ENCODE measurements at regions not wholly inside any gene's neighbourhood (a gene's known extent, or its start where the extent isn't known, plus 50 kb on each side); places are given as distances from the start of the nearest gene placed in this dataset.

DNA sequence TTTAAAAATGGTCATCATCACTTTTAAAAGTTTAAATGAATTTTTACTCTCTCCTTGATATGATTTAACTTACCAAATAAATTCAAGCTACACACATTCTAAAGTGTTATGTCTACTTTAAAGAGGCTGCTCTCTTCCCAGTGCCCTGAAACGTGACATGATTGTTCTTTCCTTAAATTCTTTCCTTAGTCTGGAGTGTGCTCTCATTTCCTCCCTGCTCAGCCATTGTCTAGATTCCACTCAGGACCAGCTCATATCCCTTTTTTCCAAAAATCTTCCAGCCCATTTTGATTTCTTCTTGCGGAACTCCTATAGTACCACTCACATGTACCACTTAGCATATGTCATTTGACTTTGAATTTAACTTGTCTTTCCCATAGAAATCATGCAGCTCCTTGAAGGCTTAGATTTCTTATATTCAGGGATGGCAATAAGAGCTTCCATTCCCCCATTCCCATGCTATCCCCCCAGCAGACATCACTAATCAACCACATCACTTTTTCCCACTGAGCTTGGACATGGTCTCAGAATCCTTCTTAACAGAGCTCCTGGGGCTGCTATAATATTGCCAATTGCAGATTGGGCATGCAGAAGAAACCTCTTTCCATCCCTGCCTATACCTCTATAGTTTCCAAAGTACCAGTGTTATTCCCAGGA is 54.7 kb upstream of the ITPKB start:
- Mint-ChIP-seq H3K9me3 (no peaks in the 10 kb centered on the region), H3K27ac (no peak overlapping the region), H3K4me3 (no peak overlapping the region), H3K36me3 (no peaks in the 10 kb centered on the region), H3K27me3 (no peaks in the 10 kb centered on the region), H3K4me1 (peaks cover 12% of the 10 kb centered on the region)
- no peak for ATAC-seq

DNA sequence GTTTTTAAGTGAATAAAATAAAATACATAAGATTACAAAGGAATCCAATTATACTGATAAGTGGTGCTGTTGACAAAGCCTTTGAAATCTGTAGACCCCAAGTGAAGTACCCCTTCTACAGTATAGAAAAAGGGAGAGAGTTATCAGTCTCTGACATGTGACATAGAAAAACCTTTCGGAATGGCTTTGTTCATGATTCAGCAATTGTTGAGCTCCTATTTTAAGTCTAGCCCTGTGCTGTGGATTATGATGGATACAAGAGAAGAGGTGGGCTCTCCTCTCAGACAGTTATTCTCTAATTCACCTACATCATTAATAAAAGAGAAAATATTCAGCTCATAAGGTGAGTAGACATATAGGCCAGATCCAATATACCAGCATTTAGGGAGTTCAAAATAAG is 53.3 kb upstream of the ITPKB start:
- no peak overlapping the region for H3K4me3 Mint-ChIP-seq
- H3K9me3 Mint-ChIP-seq: no peaks in the 10 kb centered on the region
- no peaks in the 10 kb centered on the region for H3K27me3 Mint-ChIP-seq
- ATAC-seq: no peak
- H3K36me3 Mint-ChIP-seq: no peaks in the 10 kb centered on the region
- no peak overlapping the region for H3K27ac Mint-ChIP-seq
- peaks cover 13% of the 10 kb centered on the region for H3K4me1 Mint-ChIP-seq

- Mint-ChIP-seq H3K9me3 (no peaks in the 10 kb centered on the region), H3K27ac (no peak overlapping the region), H3K4me3 (no peak overlapping the region), H3K4me1 (peaks cover 19% of the 10 kb centered on the region), H3K27me3 (no peaks in the 10 kb centered on the region), H3K36me3 (no peaks in the 10 kb centered on the region)
- no peak for ATAC-seq
Measured at GRCh38 chr1:226790545-226791181, 51.6 kb upstream of the ITPKB start.

GRCh38 chr1:226788965-226789364 is 49.9 kb upstream of the ITPKB start:
- Mint-ChIP-seq H3K9me3 (no peaks in the 10 kb centered on the region), H3K27me3 (no peaks in the 10 kb centered on the region), H3K4me1 (peaks cover 19% of the 10 kb centered on the region), H3K27ac (no peak overlapping the region), H3K36me3 (no peaks in the 10 kb centered on the region), H3K4me3 (no peak overlapping the region)
- ATAC-seq: peak; percentile 60
